Stimulated activated CD8-positive, alpha-beta memory T cell treated with anti-CD3 and anti-CD28 coated beads, Interleukin-4, amount 100 ng/mL, for 4 hours (primary cell): ENCODE measurements at regions not wholly inside any gene's neighbourhood (a gene's known extent, or its start where the extent isn't known, plus 50 kb on each side); places are given as distances from the start of the nearest gene placed in this dataset.
"Not testable (repeated sequence)": the region's sequence is repeated elsewhere in the genome, so short reads cannot be mapped to it uniquely, and the experiment has no call there.

Experiments
- DNase-seq, 2 donors: peaks; one replicate each; pipeline ENCODE4 v3.0.0-alpha.2; 2020; ENCODE audit warnings: low read depth in 2 of 2, low spot score in 1 of 2

DNA sequence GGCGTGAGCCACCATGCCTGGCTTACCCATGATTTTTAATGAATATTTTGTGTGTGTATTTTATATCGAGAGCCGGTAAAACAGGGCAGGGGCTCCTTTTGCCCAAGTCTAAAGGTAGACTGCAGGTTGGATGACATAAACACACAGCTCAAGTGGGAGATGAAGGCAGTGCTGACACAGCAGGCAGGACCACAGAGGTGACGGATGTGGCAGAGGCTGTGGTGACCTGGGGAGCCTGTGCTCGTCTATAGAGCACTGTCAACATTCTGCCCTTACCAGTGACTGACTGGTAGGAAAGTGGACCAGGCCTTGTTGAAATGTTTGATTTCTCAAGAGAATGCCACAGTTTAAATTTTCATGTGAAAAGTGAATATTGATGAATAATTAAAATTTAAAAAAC lies 137.5 kb downstream of the ZFP64 start:
- DNase-seq, result peak in 1 of 2 donors; percentile 16

DNA sequence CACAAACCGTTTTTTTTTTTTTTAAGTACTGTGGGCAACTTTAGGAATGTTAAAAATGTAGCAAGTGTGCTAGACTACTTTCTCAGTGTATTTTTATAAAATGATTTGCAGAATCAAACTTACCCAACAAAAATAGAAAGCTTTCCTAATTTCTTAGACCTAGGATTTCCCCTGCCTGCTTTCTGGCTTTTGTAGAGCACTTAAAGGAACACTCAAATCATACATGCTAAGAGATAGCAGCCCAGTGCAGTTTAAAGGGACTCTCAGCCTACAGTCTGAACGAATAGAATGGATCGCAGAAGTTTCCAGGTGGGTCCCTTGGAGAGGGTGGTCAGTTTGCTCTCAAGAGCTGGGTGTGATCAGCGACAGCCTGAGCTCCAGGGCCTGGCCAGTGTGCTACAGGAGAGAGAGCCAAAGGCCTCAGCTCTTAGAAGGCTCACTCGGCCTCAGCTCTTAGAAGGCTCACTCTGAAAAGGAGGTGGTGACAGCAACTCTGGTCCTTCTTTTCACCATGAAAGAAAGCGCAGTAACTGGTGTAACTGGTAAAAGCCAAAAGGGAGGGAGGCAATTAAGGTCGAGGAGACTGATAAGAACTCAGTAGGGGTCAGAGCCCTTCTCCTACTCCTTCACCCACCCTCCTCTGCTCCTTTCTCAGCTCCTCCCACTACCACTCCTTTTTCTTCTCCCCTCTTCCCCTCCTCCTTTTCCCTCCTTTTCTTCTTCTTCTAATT lies 142.4 kb downstream of the ZFP64 start:
- no peak for DNase-seq

DNA sequence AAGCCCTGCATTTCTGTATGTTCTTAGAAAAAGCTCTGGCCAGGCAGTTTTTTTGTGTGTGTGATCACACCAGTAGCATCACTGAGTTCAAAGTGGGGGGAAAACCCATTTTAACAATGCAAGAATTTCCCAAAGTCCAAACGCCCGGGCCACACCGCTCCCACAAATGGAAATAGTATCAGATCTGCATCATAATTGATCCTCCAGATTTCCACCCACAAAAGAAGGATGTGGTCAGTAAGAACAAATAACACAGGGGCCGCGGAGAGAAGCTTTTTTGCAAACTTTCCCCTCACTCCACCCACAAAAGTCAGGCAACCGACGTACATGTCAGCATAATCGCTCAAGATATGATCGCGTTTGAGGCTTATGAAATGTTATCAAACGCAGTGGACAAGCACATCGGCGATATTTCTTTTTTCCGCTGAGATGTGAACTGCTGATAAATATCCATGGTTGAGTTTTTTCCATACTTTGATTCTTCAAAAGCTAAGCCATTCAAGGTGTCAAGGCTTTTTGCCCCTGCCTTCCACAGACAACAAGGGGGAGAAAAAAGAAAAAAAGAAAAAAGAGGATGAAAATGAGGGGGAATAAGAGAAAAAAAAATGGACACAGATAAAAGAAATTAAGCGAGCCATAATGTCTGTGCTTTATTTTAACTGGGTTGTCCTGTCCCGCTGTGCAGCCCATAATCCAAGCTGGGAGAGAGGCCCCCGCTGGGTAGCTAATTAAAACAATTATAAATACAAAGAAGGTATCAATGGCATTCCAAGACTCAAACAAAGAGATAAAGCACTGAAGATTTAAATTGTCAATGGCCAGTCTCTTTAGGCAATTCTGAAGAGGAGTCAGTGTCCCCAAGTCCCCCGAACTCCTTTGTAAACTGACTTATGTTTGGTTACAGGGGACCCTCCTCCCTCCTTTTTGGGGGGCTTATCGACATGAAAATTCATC lies 143.5 kb downstream of the ZFP64 start:
- DNase-seq, result no peak

DNA sequence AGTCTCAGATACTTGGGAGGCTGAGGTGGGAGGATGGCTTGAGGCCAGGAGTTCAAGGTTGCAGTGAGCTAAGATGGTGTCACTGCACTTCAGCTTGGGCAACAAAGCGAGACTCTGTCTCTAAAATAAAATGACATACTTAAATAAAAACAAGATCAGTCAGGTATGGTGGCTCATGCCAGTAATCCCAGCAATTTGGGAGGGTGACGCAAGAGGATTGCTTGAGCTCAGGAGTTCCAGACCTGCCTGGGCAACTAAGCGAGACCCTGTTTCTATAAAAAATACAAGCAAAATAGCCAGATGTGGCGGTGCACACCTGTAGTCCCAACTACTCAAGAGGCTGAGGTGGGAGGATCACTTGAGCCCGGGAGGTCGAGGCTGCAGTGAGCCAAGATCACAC lies 149.6 kb downstream of the ZFP64 start:
- no peak for DNase-seq

DNA sequence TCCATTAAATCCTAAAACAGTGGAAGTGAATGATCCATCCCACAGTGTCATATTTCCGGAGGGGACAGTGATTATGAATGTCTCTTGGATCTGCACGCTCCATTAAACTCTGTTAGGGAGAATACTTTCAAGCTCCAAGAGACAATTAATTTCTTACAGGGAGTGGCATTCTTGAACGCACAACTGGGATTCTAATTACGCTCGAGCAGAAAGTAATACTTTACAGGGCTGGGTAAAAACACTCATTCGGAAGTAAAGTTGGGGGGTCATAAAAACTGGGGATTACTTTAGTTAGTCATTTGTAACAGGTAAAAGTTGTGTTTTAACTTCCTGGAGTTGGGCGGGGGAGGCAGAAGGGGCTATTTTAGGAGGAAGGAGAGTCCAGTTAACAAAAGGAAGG lies 151.8 kb downstream of the ZFP64 start:
- no peak for DNase-seq

DNA sequence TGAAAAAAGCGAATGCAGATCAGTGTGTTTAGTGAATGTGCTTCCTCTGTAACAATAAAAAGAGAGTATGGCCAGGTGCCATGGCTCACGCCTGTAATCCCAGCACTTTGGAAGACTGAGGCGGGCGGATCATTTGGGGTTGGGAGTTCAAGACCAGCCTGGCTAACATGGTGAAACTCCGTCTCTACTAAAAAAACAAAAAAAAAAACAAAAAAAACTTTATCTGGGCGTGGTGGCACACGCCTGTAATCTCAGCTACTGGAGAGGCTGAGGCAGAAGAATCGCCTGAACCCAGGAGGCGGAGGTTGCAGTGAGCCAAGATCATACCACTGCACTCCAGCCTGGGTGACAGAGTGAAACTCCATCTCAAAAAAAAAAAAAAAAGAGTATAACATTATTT lies 152.9 kb downstream of the ZFP64 start:
- not testable (repeated sequence) for DNase-seq

DNA sequence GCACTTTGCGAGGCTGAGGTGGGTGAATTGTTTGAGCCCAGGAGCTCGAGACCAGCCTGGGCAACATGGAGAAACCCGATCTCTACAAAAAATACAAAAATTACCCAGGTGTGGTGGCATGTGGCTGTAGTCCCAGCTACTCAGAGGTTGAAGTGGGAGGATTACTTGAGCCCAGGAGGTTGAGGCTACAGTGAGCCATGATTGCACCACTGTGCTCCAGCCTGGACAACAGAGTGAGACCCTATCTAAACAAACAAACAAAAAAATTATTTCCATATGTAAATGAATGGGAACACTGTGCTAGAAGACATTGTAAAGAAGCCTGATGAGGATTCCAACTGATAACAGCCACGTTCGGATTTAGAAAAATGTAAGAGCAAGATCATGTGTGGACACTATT lies 154.2 kb downstream of the ZFP64 start:
- DNase-seq, result no peak

DNA sequence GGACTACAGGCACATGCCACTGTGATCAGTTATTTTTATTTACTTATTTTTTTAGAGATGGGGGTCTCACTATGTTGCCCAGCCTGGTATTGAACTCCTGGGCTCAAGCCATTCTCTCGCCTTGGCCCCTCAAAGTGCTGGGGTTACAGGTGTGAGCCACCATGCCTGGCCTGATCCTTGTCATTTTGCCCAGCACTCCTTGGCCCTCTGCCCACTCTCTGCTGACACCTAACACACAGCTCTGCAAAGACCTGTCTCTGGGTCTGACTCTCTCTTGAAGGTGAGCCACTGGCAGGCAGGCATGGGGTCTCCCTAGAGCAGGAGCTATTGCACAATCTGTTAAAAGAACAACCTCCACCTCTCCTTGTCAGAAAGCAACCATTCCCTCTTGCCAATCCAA lies 155.6 kb downstream of the ZFP64 start:
- DNase-seq, result no peak

DNA sequence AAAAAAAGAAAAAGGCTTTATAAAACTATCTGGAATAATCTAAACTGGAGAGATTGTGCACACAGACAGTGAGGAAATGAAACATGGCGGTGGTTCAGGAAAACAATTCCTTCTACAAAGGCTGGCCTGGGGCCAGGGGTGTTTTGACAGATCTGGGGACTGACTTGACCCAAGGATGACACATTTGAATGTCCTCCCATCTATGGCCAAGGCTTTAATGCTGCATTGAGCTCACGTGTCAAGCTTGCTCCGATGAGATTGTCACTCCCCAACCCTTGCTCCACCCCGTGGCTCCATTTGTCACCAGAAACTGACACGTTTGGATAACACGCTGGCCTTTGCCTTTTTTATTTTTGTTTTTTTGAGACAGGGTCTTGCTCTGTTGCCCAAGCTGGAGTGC lies 156.1 kb downstream of the ZFP64 start:
- no peak for DNase-seq

DNA sequence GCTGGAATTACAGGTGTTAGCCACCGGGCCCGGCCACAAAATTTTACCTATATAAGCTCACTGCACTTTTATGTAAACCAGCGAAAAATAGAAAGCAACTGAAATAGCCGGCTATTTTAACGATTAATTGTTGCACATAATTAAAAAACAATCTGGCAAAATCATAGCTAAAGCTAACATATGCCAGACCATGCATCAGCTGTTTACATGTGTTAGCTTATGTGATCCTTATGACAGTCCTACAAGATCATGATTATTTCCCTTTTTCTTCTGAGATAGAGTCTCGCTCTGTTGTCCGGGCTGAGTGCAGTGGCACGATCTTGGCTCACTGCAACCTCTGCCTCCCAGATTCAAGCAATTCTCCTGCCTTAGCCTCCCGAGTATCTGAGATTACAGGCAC lies 157.0 kb downstream of the ZFP64 start:
- DNase-seq, result no peak

DNA sequence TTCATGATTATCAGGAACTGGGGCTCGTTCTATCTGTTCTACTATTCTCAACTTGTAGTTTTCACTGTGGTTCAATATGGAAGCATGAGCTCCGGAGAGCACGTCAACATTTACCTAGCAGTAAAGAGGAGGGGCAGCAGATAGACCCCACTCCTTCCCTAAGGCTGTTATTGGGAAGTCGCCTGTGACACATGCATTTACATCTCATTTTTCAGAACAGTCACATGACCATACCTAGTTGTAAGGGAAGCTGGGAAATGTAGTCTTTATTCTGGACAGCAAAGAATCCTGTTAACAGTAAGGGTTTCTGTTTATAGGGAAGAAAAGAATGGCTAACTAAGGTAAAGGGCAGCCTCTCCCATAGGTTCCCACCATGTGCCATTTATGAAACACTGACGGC lies 158.3 kb downstream of the ZFP64 start:
- DNase-seq, result no peak

DNA sequence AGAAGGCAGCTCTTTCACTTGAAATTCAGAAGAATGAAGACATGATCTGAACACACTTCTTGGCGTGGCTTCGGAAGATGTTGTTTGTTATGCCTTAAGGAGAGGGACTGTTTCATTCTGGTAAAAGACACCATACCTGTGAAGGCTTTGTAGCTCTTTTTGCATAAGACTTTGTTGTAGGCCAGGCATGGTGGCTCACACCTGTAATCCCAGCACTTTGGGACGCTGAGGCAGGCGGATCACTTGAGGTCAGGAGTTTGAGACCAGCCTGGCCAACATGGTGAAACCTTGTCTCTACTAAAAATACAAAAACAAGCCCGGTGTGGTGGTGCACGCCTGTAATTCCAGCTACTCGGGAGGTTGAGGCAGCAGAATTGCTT lies 159.3 kb downstream of the ZFP64 start:
- DNase-seq, result not testable (repeated sequence)

DNA sequence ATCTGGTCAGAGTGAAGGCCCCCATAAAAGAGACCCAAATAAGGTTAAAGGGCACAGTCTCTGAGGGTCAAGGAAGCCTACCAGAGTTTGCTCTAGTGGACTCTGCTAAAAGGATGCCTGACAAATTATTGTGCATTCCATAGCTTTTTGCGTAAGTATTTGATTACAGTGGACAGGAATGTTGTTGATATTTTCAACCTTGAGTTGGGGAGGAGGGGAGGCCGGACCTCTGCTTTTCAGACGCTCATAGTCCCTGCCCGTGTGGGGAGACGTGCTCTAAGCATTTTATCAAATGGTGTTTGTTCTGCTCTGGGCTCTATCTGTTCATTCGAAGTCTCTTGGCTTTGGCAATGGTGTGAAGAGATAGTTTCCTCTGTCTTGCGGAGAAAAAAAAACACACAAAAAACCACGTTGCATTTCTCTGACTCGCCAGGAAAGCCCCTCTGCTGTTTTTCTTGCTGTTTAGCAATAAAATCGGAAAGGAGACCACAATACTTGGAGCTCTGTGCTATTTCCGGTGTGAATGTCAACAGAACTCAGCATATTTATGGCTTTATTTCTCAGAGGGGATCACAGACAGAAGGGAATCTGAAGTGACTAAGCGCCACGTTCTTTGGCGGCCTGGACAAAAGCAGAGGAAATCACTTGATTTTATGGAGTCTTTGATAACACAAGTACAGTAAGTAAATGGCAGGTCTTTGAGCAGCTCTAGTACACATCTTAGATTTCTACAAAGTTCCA lies 159.8 kb downstream of the ZFP64 start:
- no peak for DNase-seq

DNA sequence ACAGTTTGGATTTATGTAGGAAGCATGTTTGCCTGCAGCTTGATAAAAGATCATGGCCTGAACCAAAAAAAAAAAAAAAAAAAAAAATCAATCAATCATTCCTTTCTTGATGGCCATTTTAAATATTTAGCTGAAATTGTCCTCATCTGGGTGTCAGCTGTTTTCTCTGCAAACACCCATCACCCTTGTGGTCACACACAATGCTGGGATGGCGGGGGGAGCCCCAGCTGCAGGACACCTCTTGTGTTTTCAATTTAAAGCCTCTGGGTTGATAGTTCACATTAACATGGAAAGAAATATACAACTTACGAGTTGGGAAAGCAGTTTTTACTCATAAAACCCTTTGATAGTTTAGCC lies 160.4 kb downstream of the ZFP64 start:
- no peak for DNase-seq

DNA sequence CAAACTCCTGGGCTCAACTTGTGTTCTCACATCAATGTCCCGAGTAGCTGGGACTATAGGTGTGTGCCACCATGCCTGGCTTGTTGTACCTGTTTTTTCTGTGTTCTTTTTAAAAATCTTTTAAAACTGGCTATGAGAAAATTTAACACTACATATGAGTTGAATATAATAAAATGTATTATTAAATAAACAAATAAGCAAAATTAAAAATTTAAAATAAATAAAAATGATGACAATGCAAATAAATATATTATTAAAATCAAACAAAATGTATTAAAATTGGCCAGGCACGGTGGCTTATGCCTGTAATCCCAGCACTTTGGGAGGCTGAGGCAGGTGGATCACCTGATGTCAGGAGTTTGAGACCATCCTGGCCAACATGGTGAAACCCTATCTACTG lies 162.4 kb downstream of the ZFP64 start:
- DNase-seq, result not testable (repeated sequence)

DNA sequence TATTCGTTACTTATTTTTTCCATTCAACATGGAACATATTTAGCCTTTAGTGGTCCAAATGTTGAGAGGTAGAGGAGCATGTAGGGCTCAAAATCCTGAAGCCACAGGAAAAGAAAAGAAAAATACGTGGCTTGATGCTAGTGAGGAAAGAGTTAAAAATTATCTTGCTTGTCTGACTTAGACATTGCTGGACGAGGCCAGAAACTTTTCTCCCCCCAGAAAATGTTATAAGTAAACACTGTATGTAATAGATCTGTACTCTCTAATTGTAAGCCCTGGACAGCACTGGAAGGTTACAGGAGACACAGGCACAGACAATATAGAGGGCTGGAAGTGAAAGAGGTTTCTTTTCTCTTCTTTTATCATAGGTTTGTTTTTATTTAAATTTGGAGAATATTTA lies 165.6 kb downstream of the ZFP64 start:
- no peak for DNase-seq

DNA sequence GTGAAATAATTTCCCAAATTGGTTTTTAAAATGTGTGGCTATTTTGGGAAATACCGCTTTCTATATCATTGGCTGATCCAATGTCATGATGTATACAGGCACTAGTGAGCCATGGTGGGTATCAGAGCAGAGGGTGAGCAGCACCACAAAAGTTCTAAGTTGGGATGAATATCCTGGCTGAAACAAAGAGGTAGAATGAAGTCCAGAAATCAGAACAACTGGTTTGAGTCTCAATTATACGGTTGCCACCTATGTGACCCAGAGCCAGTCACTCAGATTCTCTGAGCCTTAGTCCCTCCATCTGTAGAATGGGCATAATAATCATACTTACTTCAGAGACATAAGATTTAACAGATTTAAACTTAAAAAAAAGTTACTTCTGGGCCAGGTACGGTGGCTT lies 172.3 kb downstream of the ZFP64 start:
- no peak for DNase-seq

DNA sequence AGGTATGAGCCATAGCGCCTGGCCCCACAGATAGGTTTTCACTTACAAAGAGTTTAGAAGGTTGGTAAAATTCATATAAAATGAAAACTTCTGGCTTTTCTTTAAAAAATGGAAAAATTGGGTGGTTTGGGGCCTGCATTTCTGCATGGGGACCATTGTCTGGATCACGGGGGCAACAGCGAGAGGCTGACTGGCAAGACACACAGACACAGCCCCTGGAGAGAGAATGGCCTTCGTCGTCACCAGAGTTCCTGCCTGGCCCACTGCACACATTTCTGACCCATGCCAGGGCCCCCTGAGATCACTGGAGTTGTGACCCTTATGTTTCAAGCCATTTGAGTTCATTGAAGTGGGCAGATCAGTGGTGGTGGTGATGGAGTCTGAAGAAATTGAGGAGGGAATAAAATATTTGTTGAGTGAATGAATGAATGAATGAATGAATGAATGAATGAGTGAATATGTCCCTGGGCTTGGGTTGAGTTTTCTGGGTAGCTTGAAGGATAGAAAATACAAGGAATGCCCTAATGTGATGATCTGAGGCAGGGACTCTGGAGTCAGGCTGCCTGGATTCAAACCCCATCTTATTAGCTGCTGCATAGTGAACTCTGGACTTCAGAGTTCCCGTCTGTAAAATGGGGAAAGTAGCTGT lies 173.8 kb downstream of the ZFP64 start:
- no peak for DNase-seq

DNA sequence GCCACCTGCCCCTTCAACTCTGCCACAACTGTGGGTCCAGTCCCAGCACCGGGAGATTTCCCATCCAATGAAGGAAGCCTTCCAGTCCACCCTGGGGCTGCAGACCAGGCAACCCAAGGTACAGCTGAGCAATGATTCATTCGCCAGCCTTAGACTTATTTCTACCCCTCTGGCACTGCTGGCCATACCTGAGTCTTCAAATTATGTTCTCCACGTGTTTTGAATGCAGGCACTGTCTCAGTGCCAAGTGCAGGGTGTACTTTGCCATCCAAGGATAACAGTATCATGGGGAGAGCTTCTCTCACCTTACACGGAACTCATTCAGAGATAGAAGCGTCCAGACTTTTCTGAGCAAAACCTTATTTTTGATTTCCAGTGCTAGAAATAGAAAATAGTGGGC lies 175.6 kb downstream of the ZFP64 start:
- DNase-seq, result no peak

DNA sequence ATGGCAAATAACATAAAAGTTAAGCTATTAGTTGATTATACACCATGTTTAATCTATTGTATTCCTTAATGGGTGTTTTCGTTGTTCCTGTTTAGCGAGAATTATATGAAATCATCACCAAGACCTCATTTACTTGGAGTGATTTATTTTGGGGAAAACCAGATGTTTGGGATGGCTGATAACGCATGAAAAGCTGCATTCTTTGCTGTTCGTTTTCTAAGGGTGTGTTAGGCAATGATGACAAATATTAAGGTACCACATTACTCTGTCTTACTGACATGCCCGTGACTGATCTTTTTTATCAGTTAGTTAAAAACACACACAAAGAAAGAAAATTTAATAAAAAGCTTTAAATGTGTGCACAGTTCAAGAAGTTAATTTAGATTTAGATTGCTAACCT lies 176.4 kb downstream of the ZFP64 start:
- no peak for DNase-seq

DNA sequence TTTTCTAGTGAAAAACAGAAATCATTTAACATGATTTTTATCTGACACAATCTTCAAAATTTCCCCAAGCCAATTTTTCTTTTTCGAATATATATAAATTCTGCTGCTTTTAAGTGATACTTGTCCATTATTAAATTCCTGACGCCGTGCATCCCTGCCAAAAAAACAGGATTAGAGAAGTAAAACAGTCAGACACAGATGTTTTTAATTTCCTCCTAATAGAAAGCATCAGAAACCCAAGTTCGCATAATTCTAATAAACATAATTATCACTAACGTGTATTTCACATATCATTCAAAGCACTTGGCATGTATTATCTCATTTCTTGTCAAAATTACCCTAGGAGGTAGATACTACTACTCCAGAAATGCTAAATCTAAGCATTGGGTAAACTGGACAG lies 179.5 kb downstream of the ZFP64 start:
- DNase-seq, result no peak
